H9 (cell line): ENCODE measurements at regions not wholly inside any gene's neighbourhood (a gene's known extent, or its start where the extent isn't known, plus 50 kb on each side); places are given as distances from the start of the nearest gene placed in this dataset.

Experiments used
- DNase-seq: peaks from one replicate; pipeline ENCODE4 v3.0.0-alpha.2; 2017
- H2AFZ ChIP-seq: one replicate; pipeline ENCODE4 v1.6.1; 2013; ENCODE audit warnings: mild to moderate bottlenecking, low read length, control low read depth, moderate library complexity
- H2AK5ac ChIP-seq: 2 replicates; pipeline ENCODE4 v1.6.1; 2013; ENCODE audit warnings: low read length, control low read depth, mixed read lengths; ENCODE audit not compliant: insufficient read length
- H2BK120ac ChIP-seq: one replicate; pipeline ENCODE4 v1.6.1; 2013; ENCODE audit warnings: low read depth, mild to moderate bottlenecking, low read length, control low read depth, inconsistent platforms; ENCODE audit not compliant: poor library complexity, severe bottlenecking
- H2BK12ac ChIP-seq: 2 replicates; pipeline ENCODE4 v1.6.1; 2013; ENCODE audit warnings: low read length, control low read depth, mixed read lengths, low read depth; ENCODE audit not compliant: insufficient read length
- H2BK15ac ChIP-seq: 2 replicates; pipeline ENCODE4 v1.6.1; 2013; ENCODE audit warnings: low read depth, low read length, control low read depth
- H2BK20ac ChIP-seq: one replicate; pipeline ENCODE4 v1.6.1; 2013; ENCODE audit warnings: low read depth, mild to moderate bottlenecking, low read length, control low read depth, inconsistent platforms; ENCODE audit not compliant: poor library complexity, severe bottlenecking
- H2BK5ac ChIP-seq: 2 replicates; pipeline ENCODE4 v1.6.1; 2013; ENCODE audit warnings: low read length, control low read depth, mixed read lengths; ENCODE audit not compliant: insufficient read length
- H3K14ac ChIP-seq: 2 replicates; pipeline ENCODE4 v1.6.1; 2013; ENCODE audit warnings: low read length, control low read depth; ENCODE audit not compliant: insufficient read depth
- H3K18ac ChIP-seq: 2 replicates; pipeline ENCODE4 v1.6.1; 2013; ENCODE audit warnings: low read depth, mild to moderate bottlenecking, mixed read lengths, low read length, control low read depth; ENCODE audit not compliant: insufficient read length
- H3K23ac ChIP-seq: 2 replicates; pipeline ENCODE4 v1.6.1; 2013; ENCODE audit warnings: low read length, control low read depth, mixed read lengths, low read depth; ENCODE audit not compliant: insufficient read length
- H3K23me2 ChIP-seq: 2 replicates; pipeline ENCODE4 v1.6.1; 2013; ENCODE audit warnings: low read depth, mild to moderate bottlenecking, mixed read lengths, low read length, control low read depth; ENCODE audit not compliant: insufficient read length, poor library complexity, severe bottlenecking
- H3K27ac ChIP-seq: 2 replicates; pipeline ENCODE4 v1.5.1; 2013; ENCODE audit warnings: low read length, control low read depth, mixed read lengths, low read depth; ENCODE audit not compliant: insufficient read length
- H3K27me3 ChIP-seq: 2 replicates; pipeline ENCODE4 v1.6.1; 2013; ENCODE audit warnings: low read length, control low read depth, inconsistent platforms; ENCODE audit not compliant: insufficient read depth
- H3K4ac ChIP-seq: 2 replicates; pipeline ENCODE4 v1.6.1; 2013; ENCODE audit warnings: low read depth, mild to moderate bottlenecking, control low read depth, inconsistent platforms, low read length, moderate library complexity
- H3K4me1 ChIP-seq: 2 replicates; pipeline ENCODE4 v1.6.1; 2013; ENCODE audit warnings: low read length, control low read depth, inconsistent platforms; ENCODE audit not compliant: insufficient read depth
- H3K4me2 ChIP-seq: 2 replicates; pipeline ENCODE4 v1.6.1; 2013; ENCODE audit warnings: low read length, control low read depth, mixed read lengths; ENCODE audit not compliant: insufficient read length, insufficient read depth
- H3K56ac ChIP-seq: 2 replicates; pipeline ENCODE4 v1.6.1; 2013; ENCODE audit warnings: low read depth, mild to moderate bottlenecking, mixed read lengths, low read length, control low read depth; ENCODE audit not compliant: insufficient read length
- H3K79me1 ChIP-seq: 2 replicates; pipeline ENCODE4 v1.6.1; 2013; ENCODE audit warnings: low read depth, mild to moderate bottlenecking, moderate library complexity, low read length, control low read depth, inconsistent platforms; ENCODE audit not compliant: insufficient read depth, poor library complexity, severe bottlenecking
- H3K79me2 ChIP-seq: 2 replicates; pipeline ENCODE4 v1.6.1; 2013; ENCODE audit warnings: low read length, control low read depth, inconsistent platforms; ENCODE audit not compliant: insufficient read depth
- H3K9ac ChIP-seq: 2 replicates; pipeline ENCODE4 v1.6.1; 2013; ENCODE audit warnings: low read length, control low read depth, mixed read lengths; ENCODE audit not compliant: insufficient read length; ENCODE audit errors: extremely low read depth
- H3K9me3 ChIP-seq: one replicate; pipeline ENCODE4 v1.6.1; 2013; ENCODE audit warnings: low read depth, low read length, inconsistent platforms; ENCODE audit not compliant: control insufficient read depth
- H3T11ph ChIP-seq: one replicate; pipeline ENCODE4 v1.6.1; 2013; ENCODE audit warnings: mild to moderate bottlenecking, low read length, control low read depth, inconsistent platforms
- H4K20me1 ChIP-seq: one replicate; pipeline ENCODE4 v1.6.1; 2013; ENCODE audit not compliant: control insufficient read depth, insufficient read length, insufficient read depth
- H4K5ac ChIP-seq: 2 replicates; pipeline ENCODE4 v1.6.1; 2013; ENCODE audit warnings: low read depth, mild to moderate bottlenecking, mixed read lengths, low read length, control low read depth; ENCODE audit not compliant: insufficient read length
- H4K8ac ChIP-seq: replicated peaks from 2 replicates; pipeline ENCODE4 v1.6.1; 2013; ENCODE audit warnings: low read length, control low read depth, mixed read lengths, low read depth; ENCODE audit not compliant: insufficient read length
- H4K91ac ChIP-seq: 2 replicates; pipeline ENCODE4 v1.6.1; 2013; ENCODE audit warnings: low read depth, mild to moderate bottlenecking, moderate library complexity, mixed read lengths, low read length, control low read depth; ENCODE audit not compliant: insufficient read length
- H3K27ac Mint-ChIP-seq, 3 experiments: 2 replicates in 2 of 3; 3 replicates in 1 of 3; pipeline ENCODE4 v1.8.0; 2020 to 2021; ENCODE audit warnings: mixed read lengths in 3 of 3, mild to moderate bottlenecking in 1 of 3, moderate library complexity in 1 of 3
- H3K27me3 Mint-ChIP-seq: 2 replicates; pipeline ENCODE4 v1.8.0; 2021; ENCODE audit warnings: low read depth, mild to moderate bottlenecking, moderate library complexity, mixed read lengths
- H3K36me3 Mint-ChIP-seq, 3 experiments: 2 replicates in 2 of 3; 3 replicates in 1 of 3; pipeline ENCODE4 v1.8.0; 2020 to 2021; ENCODE audit warnings: low read depth in 3 of 3, mixed read lengths in 3 of 3; ENCODE audit not compliant: insufficient read depth in 1 of 3
- H3K4me1 Mint-ChIP-seq, 2 experiments: 2 replicates each; pipeline ENCODE4 v1.8.0; 2020; ENCODE audit warnings: mixed read lengths in 2 of 2
- H3K4me3 Mint-ChIP-seq, 2 experiments: 2 replicates in 1 of 2; 3 replicates in 1 of 2; pipeline ENCODE4 v1.8.0; 2020 to 2021; ENCODE audit warnings: mild to moderate bottlenecking in 2 of 2, mixed read lengths in 2 of 2, moderate library complexity in 1 of 2
- H3K9me3 Mint-ChIP-seq, 2 experiments: 2 replicates in 1 of 2; 3 replicates in 1 of 2; pipeline ENCODE4 v1.8.0; 2020; ENCODE audit warnings: mild to moderate bottlenecking in 2 of 2, mixed read lengths in 2 of 2, moderate library complexity in 1 of 2
- WGBS: extraction: QIAGEN DNeasy Blood & Tissue Kit; methylation state at CpG from one replicate; pipeline ENCODE4 v1.1.7; 2013; ENCODE audit warnings: missing lambda C conversion rate, low lambda C conversion rate, mixed read lengths; ENCODE audit not compliant: insufficient read length; ENCODE audit errors: extremely low coverage; 5-methylcytosine and 5-hydroxymethylcytosine counted together
- TF ChIP-seq, protein P1 (sequence below): fragments of 200-600 bp; sonication (generic); conservative IDR thresholded peaks from 3 replicates; pipeline ENCODE4 v1.8.0; 2021; ENCODE audit warnings: antibody characterized with exemption, mild to moderate bottlenecking

DNA sequence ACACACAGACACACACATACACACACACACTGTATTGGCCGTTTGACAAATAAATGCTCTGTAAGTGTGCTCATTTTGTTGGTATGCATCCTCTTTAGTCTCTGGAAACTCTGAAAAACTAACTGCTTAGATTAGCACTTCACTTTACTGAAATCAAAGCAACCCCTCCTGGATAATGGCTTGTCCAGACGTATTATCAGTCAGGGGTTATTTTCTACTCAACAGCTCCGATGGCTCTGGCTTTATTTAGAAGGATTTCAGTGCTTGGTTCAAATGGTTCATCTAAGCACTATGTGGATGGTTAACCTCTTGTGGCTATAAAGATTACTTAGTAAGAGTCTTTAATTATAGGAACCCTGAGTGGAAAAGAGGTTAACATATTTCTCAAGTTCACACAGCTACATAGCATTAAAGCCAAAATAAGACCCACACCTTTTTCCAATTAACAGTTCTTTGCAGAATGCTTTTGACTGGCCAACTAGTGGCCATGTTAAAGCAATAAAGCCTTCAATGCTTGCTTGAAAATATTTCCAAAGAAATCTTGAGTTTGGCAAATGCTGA, 516.1 kb upstream of the NAALADL2 start:
- H2BK15ac ChIP-seq = no peak overlapping the region
- H3K14ac ChIP-seq = no peak overlapping the region
- H2BK5ac ChIP-seq = no peak overlapping the region
- H2AFZ ChIP-seq = no peak overlapping the region
- H4K8ac ChIP-seq = no peak overlapping the region
- Mint-ChIP-seq H3K4me3 (no peak overlapping the region), H3K27me3 (no peaks in the 10 kb centered on the region), H3K36me3 (peaks cover 0 to under 1% (median 0%) of the 10 kb centered on the region in 3 experiments; a peak in 1 of 7 replicates), H3K9me3 (peaks cover 0 to under 1% of the 10 kb centered on the region in 2 experiments; a peak in 3 of 5 replicates), H3K4me1 (no peaks in the 10 kb centered on the region), H3K27ac (no peak overlapping the region)
- H3K23me2 ChIP-seq = no peaks in the 10 kb centered on the region
- H3K79me1 ChIP-seq = no peaks in the 10 kb centered on the region
- H4K20me1 ChIP-seq = no peaks in the 10 kb centered on the region
- H3K79me2 ChIP-seq = no peaks in the 10 kb centered on the region
- no peak overlapping the region for H2AK5ac ChIP-seq
- no CpG with 5 or more reads among the region's 3 CpGs for WGBS
- H4K91ac ChIP-seq = no peak overlapping the region
- no peak for DNase-seq
- no peak overlapping the region for H3K4ac ChIP-seq
- no peak overlapping the region for H3K27ac ChIP-seq
- H2BK120ac ChIP-seq = no peak overlapping the region
- no peak overlapping the region for H2BK12ac ChIP-seq
- H3K18ac ChIP-seq = no peak overlapping the region
- no peak overlapping the region for H3K4me2 ChIP-seq
- H3K9ac ChIP-seq = no peak overlapping the region
- no peak overlapping the region for H3K23ac ChIP-seq
- no peaks in the 10 kb centered on the region for H3K4me1 ChIP-seq
- no peak overlapping the region for H4K5ac ChIP-seq
- TF ChIP-seq, protein P1, sequence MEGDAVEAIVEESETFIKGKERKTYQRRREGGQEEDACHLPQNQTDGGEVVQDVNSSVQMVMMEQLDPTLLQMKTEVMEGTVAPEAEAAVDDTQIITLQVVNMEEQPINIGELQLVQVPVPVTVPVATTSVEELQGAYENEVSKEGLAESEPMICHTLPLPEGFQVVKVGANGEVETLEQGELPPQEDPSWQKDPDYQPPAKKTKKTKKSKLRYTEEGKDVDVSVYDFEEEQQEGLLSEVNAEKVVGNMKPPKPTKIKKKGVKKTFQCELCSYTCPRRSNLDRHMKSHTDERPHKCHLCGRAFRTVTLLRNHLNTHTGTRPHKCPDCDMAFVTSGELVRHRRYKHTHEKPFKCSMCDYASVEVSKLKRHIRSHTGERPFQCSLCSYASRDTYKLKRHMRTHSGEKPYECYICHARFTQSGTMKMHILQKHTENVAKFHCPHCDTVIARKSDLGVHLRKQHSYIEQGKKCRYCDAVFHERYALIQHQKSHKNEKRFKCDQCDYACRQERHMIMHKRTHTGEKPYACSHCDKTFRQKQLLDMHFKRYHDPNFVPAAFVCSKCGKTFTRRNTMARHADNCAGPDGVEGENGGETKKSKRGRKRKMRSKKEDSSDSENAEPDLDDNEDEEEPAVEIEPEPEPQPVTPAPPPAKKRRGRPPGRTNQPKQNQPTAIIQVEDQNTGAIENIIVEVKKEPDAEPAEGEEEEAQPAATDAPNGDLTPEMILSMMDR = no peak
- H3K56ac ChIP-seq = no peak overlapping the region
- no peaks in the 10 kb centered on the region for H3K9me3 ChIP-seq
- H3T11ph ChIP-seq = no peak overlapping the region
- H2BK20ac ChIP-seq = no peak overlapping the region
- H3K27me3 ChIP-seq = no peaks in the 10 kb centered on the region
